CD14-positive monocyte (primary cell): ENCODE measurements at regions not wholly inside any gene's neighbourhood (a gene's known extent, or its start where the extent isn't known, plus 50 kb on each side); places are given as distances from the start of the nearest gene placed in this dataset.

ENCODE experiments used
- DNase-seq, 3 donors: peaks; one replicate each; pipeline ENCODE4 v3.0.0-alpha.2; 2011 to 2022
- H2AFZ ChIP-seq: 2 replicates; pipeline ENCODE4 v1.6.0; 2012; ENCODE audit warnings: mild to moderate bottlenecking, low read depth, low read length, inconsistent platforms; ENCODE audit not compliant: insufficient read depth, poor library complexity, severe bottlenecking
- H3K27ac ChIP-seq, 2 donors: 1 replicate in 1 of 2; 2 replicates in 1 of 2; pipeline ENCODE4 v1.5.1; 2012 to 2013; ENCODE audit warnings: low read length in 2 of 2, control low read depth in 1 of 2, inconsistent platforms in 1 of 2, low read depth in 1 of 2, mild to moderate bottlenecking in 1 of 2
- H3K27me3 ChIP-seq, 2 donors: one replicate each; pipeline versions ENCODE4 v1.6.0 to v1.6.1; 2011 to 2013; ENCODE audit warnings: low read length in 2 of 2; ENCODE audit not compliant: control insufficient read depth in 2 of 2, insufficient read depth in 2 of 2
- H3K36me3 ChIP-seq, 2 donors: replicated peaks in 1 of 2; 1 replicate in 1 of 2; 2 replicates in 1 of 2; pipeline versions ENCODE4 v1.5.1 to v1.6.1; 2012 to 2013; ENCODE audit warnings: low read length in 2 of 2, control low read depth in 1 of 2, inconsistent platforms in 1 of 2, mild to moderate bottlenecking in 1 of 2; ENCODE audit not compliant: insufficient read depth in 2 of 2, control insufficient read depth in 1 of 2
- H3K4me1 ChIP-seq, 2 donors: 1 replicate in 1 of 2; 2 replicates in 1 of 2; pipeline versions ENCODE4 v1.5.1 to v1.6.1; 2012 to 2013; ENCODE audit warnings: low read length in 2 of 2, control low read depth in 1 of 2, inconsistent platforms in 1 of 2, mild to moderate bottlenecking in 1 of 2, moderate library complexity in 1 of 2; ENCODE audit not compliant: insufficient read depth in 2 of 2, control insufficient read depth in 1 of 2
- H3K4me2 ChIP-seq: replicated peaks from 2 replicates; pipeline ENCODE3; 2012; ENCODE audit warnings: low read length, moderate library complexity, mild to moderate bottlenecking; ENCODE audit not compliant: poor library complexity, severe bottlenecking; ENCODE audit errors: extremely low read depth
- H3K4me3 ChIP-seq, 3 experiments: fragments of 200-600 bp in 1 of 3; sonication (generic) in 1 of 3; replicated peaks in 1 of 3; 1 replicate in 2 of 3; 2 replicates in 1 of 3; pipeline ENCODE4 v1.5.1; 2011 to 2013; ENCODE audit warnings: low read length in 3 of 3, mild to moderate bottlenecking in 3 of 3, control low read depth in 2 of 3, low read depth in 2 of 3, inconsistent platforms in 1 of 3, moderate library complexity in 1 of 3
- H3K79me2 ChIP-seq: 2 replicates; pipeline ENCODE4 v1.6.0; 2012; ENCODE audit warnings: mild to moderate bottlenecking, control low read depth, inconsistent platforms, low read length, moderate library complexity; ENCODE audit not compliant: insufficient read depth
- H3K9ac ChIP-seq: 2 replicates; pipeline ENCODE4 v1.6.0; 2017; ENCODE audit warnings: low read length, mild to moderate bottlenecking; ENCODE audit not compliant: insufficient read depth, poor library complexity, severe bottlenecking
- H3K9me3 ChIP-seq, 2 donors: replicated peaks in 1 of 2; 1 replicate in 1 of 2; 2 replicates in 1 of 2; pipeline versions ENCODE4 v1.5.1 to v1.6.1; 2012 to 2013; ENCODE audit warnings: low read length in 2 of 2, control low read depth in 1 of 2; ENCODE audit not compliant: control insufficient read depth in 1 of 2, insufficient read depth in 1 of 2
- H4K20me1 ChIP-seq: 2 replicates; pipeline ENCODE4 v1.6.0; 2012; ENCODE audit warnings: mild to moderate bottlenecking, low read length, control low read depth, moderate library complexity; ENCODE audit not compliant: insufficient read depth
- H3K27ac Mint-ChIP-seq, 7 donors: one replicate each; pipeline ENCODE4 v1.8.0; 2020; ENCODE audit warnings: mild to moderate bottlenecking in 7 of 7, mixed read lengths in 7 of 7, moderate library complexity in 6 of 7, inconsistent platforms in 2 of 7
- H3K27me3 Mint-ChIP-seq, 3 donors: one replicate each; pipeline ENCODE4 v1.8.0; 2021 to 2022; ENCODE audit warnings: low read depth in 3 of 3, mild to moderate bottlenecking in 3 of 3, mixed read lengths in 3 of 3, moderate library complexity in 3 of 3, inconsistent platforms in 1 of 3
- H3K36me3 Mint-ChIP-seq, 2 donors: one replicate each; pipeline ENCODE4 v1.8.0; 2020; ENCODE audit warnings: mixed read lengths in 2 of 2, inconsistent platforms in 1 of 2, mild to moderate bottlenecking in 1 of 2
- H3K4me1 Mint-ChIP-seq: one replicate; pipeline ENCODE4 v1.8.0; 2020; ENCODE audit warnings: mild to moderate bottlenecking, mixed read lengths
- H3K4me3 Mint-ChIP-seq, 2 donors: one replicate each; pipeline ENCODE4 v1.8.0; 2020; ENCODE audit warnings: mild to moderate bottlenecking in 2 of 2, mixed read lengths in 2 of 2, moderate library complexity in 1 of 2
- H3K9me3 Mint-ChIP-seq, 7 donors: one replicate each; pipeline ENCODE4 v1.8.0; 2020 to 2022; ENCODE audit warnings: mixed read lengths in 7 of 7, mild to moderate bottlenecking in 6 of 7, moderate library complexity in 6 of 7, inconsistent platforms in 2 of 7
- CTCF ChIP-seq: fragments of 200-600 bp; IDR thresholded peaks from one replicate; pipeline ENCODE4 v1.8.0; 2022; ENCODE audit warnings: antibody characterized with exemption, mild to moderate bottlenecking
- WGBS: methylation state at CpG from one replicate; pipeline ENCODE4 v1.1.5; 2013; ENCODE audit warnings: missing lambda C conversion rate; ENCODE audit not compliant: insufficient coverage; 5-methylcytosine and 5-hydroxymethylcytosine counted together
- intact Hi-C, 2 donors: fragments of 100-400 bp; cut with micrococcal nuclease; formaldehyde crosslinking; loops; one replicate each; pipeline versions ENCODE4 v1.15.0 to v1.15.1; 2023

- Histone ChIP-seq H3K4me1 (peaks cover 0 to 7% of the 10 kb centered on the region in 2 donors), H3K27me3 (peaks cover 5 to 25% of the 10 kb centered on the region in 2 donors), H3K27ac (no peak overlapping the region), H3K36me3 (no peaks in the 10 kb centered on the region), H2AFZ (no peak overlapping the region), H4K20me1 (no peaks in the 10 kb centered on the region), H3K4me2 (no peak overlapping the region), H3K9ac (no peak overlapping the region), H3K4me3 (no peak overlapping the region), H3K79me2 (no peaks in the 10 kb centered on the region), H3K9me3 (peaks cover 0 to 1% of the 10 kb centered on the region in 2 donors)
- H3K36me3 Mint-ChIP-seq = no peaks in the 10 kb centered on the region
- H3K4me1 Mint-ChIP-seq = peaks cover 9% of the 10 kb centered on the region
- no peak for DNase-seq
- H3K9me3 Mint-ChIP-seq = peaks cover 0 to 17% (median 8%) of the 10 kb centered on the region in 7 donors
- H3K4me3 Mint-ChIP-seq = no peak overlapping the region
- intact Hi-C loops = no loop called here
- TF ChIP-seq CTCF = no peak
- no peak overlapping the region for H3K27ac Mint-ChIP-seq
- 100% methylated on average over 2 of the region's 2 CpGs for WGBS
- peaks cover 23 to 47% (median 28%) of the 10 kb centered on the region in 3 donors for H3K27me3 Mint-ChIP-seq
Measured at GRCh38 chr5:135163964-135164363, 129.9 kb upstream of the PITX1 start.

- WGBS = 100% methylated on average over 5 of the region's 5 CpGs
- H3K9me3 Mint-ChIP-seq = peaks cover 4 to 20% (median 14%) of the 10 kb centered on the region in 7 donors
- H3K27ac ChIP-seq = no peak overlapping the region
Measured at GRCh38 chr5:135163391-135163790, 129.4 kb upstream of the PITX1 start.

More at GRCh38 chr5:135163391-135163790, 129.4 kb upstream of the PITX1 start:
- peaks cover 9% of the 10 kb centered on the region for H3K4me1 Mint-ChIP-seq
- TF ChIP-seq CTCF = no peak
- Histone ChIP-seq H3K36me3 (no peaks in the 10 kb centered on the region), H3K27me3 (peaks cover 4 to 21% of the 10 kb centered on the region in 2 donors), H4K20me1 (no peaks in the 10 kb centered on the region), H3K79me2 (no peaks in the 10 kb centered on the region), H3K9ac (no peak overlapping the region), H3K4me3 (no peak overlapping the region), H3K4me1 (peaks cover 0 to 7% of the 10 kb centered on the region in 2 donors), H3K9me3 (peaks cover 2 to 5% of the 10 kb centered on the region in 2 donors), H3K4me2 (no peak overlapping the region), H2AFZ (no peak overlapping the region)
- H3K27me3 Mint-ChIP-seq = peaks cover 18 to 41% (median 22%) of the 10 kb centered on the region in 3 donors
- H3K4me3 Mint-ChIP-seq = no peak overlapping the region
- H3K36me3 Mint-ChIP-seq = no peaks in the 10 kb centered on the region
- no peak overlapping the region for H3K27ac Mint-ChIP-seq
- intact Hi-C loops = no loop called here
- DNase-seq = no peak
